SHP77 treated with DMSO at 0.1 percent for 48 hours (cell line): ENCODE measurements at regions not wholly inside any gene's neighbourhood (a gene's known extent, or its start where the extent isn't known, plus 50 kb on each side); places are given as distances from the start of the nearest gene placed in this dataset.

ENCODE experiments used
- DNase-seq: peaks from one replicate; lab custom pipeline; 2025; lab: John Stamatoyannopoulos, UW

GRCh38 chr9:91158946-91159345 is 202.8 kb downstream of the AUH start:
- DNase-seq, result no peak

GRCh38 chr9:91159664-91160121 is 202.0 kb downstream of the AUH start:
- no peak for DNase-seq

GRCh38 chr9:91160181-91160580 is 201.5 kb downstream of the AUH start:
- DNase-seq, result no peak

GRCh38 chr9:91160599-91161464 is 200.9 kb downstream of the AUH start:
- no peak for DNase-seq

GRCh38 chr9:91161465-91162300 is 200.0 kb downstream of the AUH start:
- no peak for DNase-seq

- DNase-seq, result no peak
These were observed 199.4 kb downstream of the AUH start for GRCh38 chr9:91162311-91162710.

- DNase-seq, result no peak
These were observed 198.8 kb downstream of the AUH start for GRCh38 chr9:91162784-91163443.

GRCh38 chr9:91163444-91163772 is 198.3 kb downstream of the AUH start:
- DNase-seq, result no peak

- DNase-seq, result no peak
These were observed 197.8 kb downstream of the AUH start for GRCh38 chr9:91163773-91164471.
